ENCODE measurements at regions not wholly inside any gene's neighbourhood (a gene's known extent, or its start where the extent isn't known, plus 50 kb on each side); places are given as distances from the start of the nearest gene placed in this dataset.

DNA sequence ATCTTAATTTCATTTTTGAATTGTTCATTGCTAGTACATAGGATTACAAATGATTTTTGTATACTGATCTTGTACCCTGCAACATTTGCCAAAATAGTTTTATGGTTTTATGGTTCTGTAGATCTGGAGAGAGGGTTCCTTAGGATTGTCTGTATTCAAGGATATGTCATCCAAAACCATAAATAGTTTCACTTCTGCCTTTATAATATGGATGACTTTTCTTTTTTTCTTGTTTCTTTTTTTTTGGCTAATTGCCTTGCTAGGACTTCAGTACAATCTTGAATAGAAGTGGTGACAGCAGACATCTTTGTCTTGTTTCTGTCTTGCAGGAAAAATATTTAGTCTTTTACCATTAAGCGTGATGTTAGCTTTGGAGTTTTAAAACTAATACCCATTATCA is 383.9 kb upstream of the HS6ST1 start:
- TF ChIP-seq, protein P1, sequence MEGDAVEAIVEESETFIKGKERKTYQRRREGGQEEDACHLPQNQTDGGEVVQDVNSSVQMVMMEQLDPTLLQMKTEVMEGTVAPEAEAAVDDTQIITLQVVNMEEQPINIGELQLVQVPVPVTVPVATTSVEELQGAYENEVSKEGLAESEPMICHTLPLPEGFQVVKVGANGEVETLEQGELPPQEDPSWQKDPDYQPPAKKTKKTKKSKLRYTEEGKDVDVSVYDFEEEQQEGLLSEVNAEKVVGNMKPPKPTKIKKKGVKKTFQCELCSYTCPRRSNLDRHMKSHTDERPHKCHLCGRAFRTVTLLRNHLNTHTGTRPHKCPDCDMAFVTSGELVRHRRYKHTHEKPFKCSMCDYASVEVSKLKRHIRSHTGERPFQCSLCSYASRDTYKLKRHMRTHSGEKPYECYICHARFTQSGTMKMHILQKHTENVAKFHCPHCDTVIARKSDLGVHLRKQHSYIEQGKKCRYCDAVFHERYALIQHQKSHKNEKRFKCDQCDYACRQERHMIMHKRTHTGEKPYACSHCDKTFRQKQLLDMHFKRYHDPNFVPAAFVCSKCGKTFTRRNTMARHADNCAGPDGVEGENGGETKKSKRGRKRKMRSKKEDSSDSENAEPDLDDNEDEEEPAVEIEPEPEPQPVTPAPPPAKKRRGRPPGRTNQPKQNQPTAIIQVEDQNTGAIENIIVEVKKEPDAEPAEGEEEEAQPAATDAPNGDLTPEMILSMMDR (conservative IDR thresholded peaks at IDR 0.05; ENCODE audit: low read depth, low read length), result no peak
- TF ChIP-seq EZH2 (IDR thresholded peaks at IDR 0.05; ENCODE audit: low read length, unreplicated experiment) (no peak), EZH2phosphoT487 (IDR thresholded peaks at IDR 0.05; ENCODE audit: borderline replicate concordance, low read length) (no peak)
